ENCODE measurements at regions not wholly inside any gene's neighbourhood (a gene's known extent, or its start where the extent isn't known, plus 50 kb on each side); places are given as distances from the start of the nearest gene placed in this dataset.

- 0% methylated on average over 1 of the region's 1 CpG for WGBS (ENCODE audit: insufficient coverage, low coverage, missing lambda C conversion rate)
- Histone ChIP-seq H3K4me3 (no peak overlapping the region), H2AFZ (ENCODE audit: low read depth, low read length) (no peak overlapping the region), H3K4me1 (replicated peaks in 1 of 2; ENCODE audit: control insufficient read depth in 2 of 2, insufficient read depth in 2 of 2, low read length in 2 of 2) (no peaks in the 10 kb centered on the region), H3K27me3 (ENCODE audit: control insufficient read depth in 2 of 2, insufficient read depth in 2 of 2, low read length in 2 of 2) (no peaks in the 10 kb centered on the region; a peak in 1 of 5 replicates), H3K9ac (ENCODE audit: insufficient read depth in 1 of 2, low read depth in 2 of 2, low read length in 2 of 2) (no peak overlapping the region), H4K20me1 (replicated peaks; ENCODE audit: control insufficient read depth, insufficient read depth, low read length) (no peaks in the 10 kb centered on the region), H3K9me1 (ENCODE audit: control insufficient read depth, insufficient read depth, low read length) (no peaks in the 10 kb centered on the region), H3K27ac (ENCODE audit: extremely low read depth, low read depth, low read length) (no peak overlapping the region), H3K9me3 (replicated peaks; ENCODE audit: control insufficient read depth, insufficient read depth, low read depth, low read length) (no peaks in the 10 kb centered on the region), H3K4me2 (ENCODE audit: insufficient read depth, low read length) (no peak overlapping the region), H3K79me2 (ENCODE audit: control insufficient read depth, insufficient read depth, low read length) (no peaks in the 10 kb centered on the region), H3K36me3 (ENCODE audit: control insufficient read depth, insufficient read depth, low read length) (no peaks in the 10 kb centered on the region)
- in situ Hi-C loops (cut with MboI) (no loop called here), intact Hi-C loops (cut with micrococcal nuclease) (no loop called here)
- ChIA-PET CTCF (ENCODE audit: low intra/inter-chr PET ratio) (no interaction called here), POLR2A (no interaction called here)
- no peak for FAIRE-seq
- BruUV-seq (replicated peaks), result no TSS peak
- ATAC-seq, result no peak
- TF ChIP-seq ZNF436 (CRISPR knock-in tag; IDR thresholded peaks at IDR 0.05) (no peak), GATAD2B (IDR thresholded peaks at IDR 0.05; ENCODE audit: borderline replicate concordance) (no peak), TBL1XR1 (IDR thresholded peaks at IDR 0.05; ENCODE audit: low read length in 2 of 2) (no peak), ZBTB8A (IDR thresholded peaks at IDR 0.05; ENCODE audit: partially characterized antibody) (no peak), ZNF589 (CRISPR knock-in tag; IDR thresholded peaks at IDR 0.05; ENCODE audit: low read depth) (no peak), HNRNPK (IDR thresholded peaks at IDR 0.05; ENCODE audit: low read depth, low read length, poor library complexity, severe bottlenecking) (no peak), CBX1 (IDR thresholded peaks at IDR 0.05; ENCODE audit: low read depth) (no peak), NCOA2 (IDR thresholded peaks at IDR 0.05; ENCODE audit: partially characterized antibody in 2 of 2) (no peak), CBFA2T3 (IDR thresholded peaks at IDR 0.05) (no peak), EGR1 (conservative IDR thresholded peaks at IDR 0.05) (no peak), PRPF4 (IDR thresholded peaks at IDR 0.05; ENCODE audit: insufficient read depth, low read depth, low read length, poor library complexity, severe bottlenecking) (no peak), LARP7 (IDR thresholded peaks at IDR 0.05) (no peak), HOXB6 (CRISPR knock-in tag; IDR thresholded peaks at IDR 0.05; ENCODE audit: borderline replicate concordance) (no peak), IFI16 (CRISPR knock-in tag; IDR thresholded peaks at IDR 0.05) (no peak), ZFP1 (CRISPR knock-in tag; IDR thresholded peaks at IDR 0.05) (no peak), WHSC1 (IDR thresholded peaks at IDR 0.05; ENCODE audit: low read length) (no peak), MCM7 (IDR thresholded peaks at IDR 0.05) (no peak)
- TF ChIP-seq, protein P1, sequence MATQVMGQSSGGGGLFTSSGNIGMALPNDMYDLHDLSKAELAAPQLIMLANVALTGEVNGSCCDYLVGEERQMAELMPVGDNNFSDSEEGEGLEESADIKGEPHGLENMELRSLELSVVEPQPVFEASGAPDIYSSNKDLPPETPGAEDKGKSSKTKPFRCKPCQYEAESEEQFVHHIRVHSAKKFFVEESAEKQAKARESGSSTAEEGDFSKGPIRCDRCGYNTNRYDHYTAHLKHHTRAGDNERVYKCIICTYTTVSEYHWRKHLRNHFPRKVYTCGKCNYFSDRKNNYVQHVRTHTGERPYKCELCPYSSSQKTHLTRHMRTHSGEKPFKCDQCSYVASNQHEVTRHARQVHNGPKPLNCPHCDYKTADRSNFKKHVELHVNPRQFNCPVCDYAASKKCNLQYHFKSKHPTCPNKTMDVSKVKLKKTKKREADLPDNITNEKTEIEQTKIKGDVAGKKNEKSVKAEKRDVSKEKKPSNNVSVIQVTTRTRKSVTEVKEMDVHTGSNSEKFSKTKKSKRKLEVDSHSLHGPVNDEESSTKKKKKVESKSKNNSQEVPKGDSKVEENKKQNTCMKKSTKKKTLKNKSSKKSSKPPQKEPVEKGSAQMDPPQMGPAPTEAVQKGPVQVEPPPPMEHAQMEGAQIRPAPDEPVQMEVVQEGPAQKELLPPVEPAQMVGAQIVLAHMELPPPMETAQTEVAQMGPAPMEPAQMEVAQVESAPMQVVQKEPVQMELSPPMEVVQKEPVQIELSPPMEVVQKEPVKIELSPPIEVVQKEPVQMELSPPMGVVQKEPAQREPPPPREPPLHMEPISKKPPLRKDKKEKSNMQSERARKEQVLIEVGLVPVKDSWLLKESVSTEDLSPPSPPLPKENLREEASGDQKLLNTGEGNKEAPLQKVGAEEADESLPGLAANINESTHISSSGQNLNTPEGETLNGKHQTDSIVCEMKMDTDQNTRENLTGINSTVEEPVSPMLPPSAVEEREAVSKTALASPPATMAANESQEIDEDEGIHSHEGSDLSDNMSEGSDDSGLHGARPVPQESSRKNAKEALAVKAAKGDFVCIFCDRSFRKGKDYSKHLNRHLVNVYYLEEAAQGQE (IDR thresholded peaks at IDR 0.05; ENCODE audit: borderline replicate concordance), result no peak
- TF ChIP-seq, protein P1 (CRISPR knock-in tag; IDR thresholded peaks at IDR 0.05; ENCODE audit: low read depth), result no peak
- DNase-seq (ENCODE audit: extremely low read depth in 1 of 4, low spot score in 3 of 4), result no peak
These were observed 121.7 kb upstream of the NR3C1 start for GRCh38 chr5:143525176-143525575.

Measured in K562 (cell line).